IMR-90 (cell line): ENCODE measurements at regions not wholly inside any gene's neighbourhood (a gene's known extent, or its start where the extent isn't known, plus 50 kb on each side); places are given as distances from the start of the nearest gene placed in this dataset.

Experiments used
- ATAC-seq: fragments of 200-7000 bp; cut with Tn5 transposase; 2 replicates; pipeline ENCODE4 v1.9.1; 2020; ENCODE audit warnings: low read depth, mild to moderate bottlenecking, moderate library complexity
- BruUV-seq: library from RNA; stranded (reverse); fragments of 400-500 nt; replicated peaks from 2 replicates; lab custom pipeline; 2021; lab: Mats Ljungman, UMichigan
- CTCF ChIA-PET: fragments of 300-600 bp; formaldehyde crosslinking; extraction: SDS; loops from one replicate; lab custom pipeline; 2021; ENCODE audit warnings: antibody characterized with exemption; lab: Yijun Ruan, JAX
- POLR2A ChIA-PET: fragments of 300-600 bp; sonication (Branson Sonifier 250); formaldehyde crosslinking; loops from one replicate; lab custom pipeline; 2022; ENCODE audit warnings: antibody characterized with exemption; ENCODE audit not compliant: unreplicated experiment; lab: Charles Lee
- DNase-seq: peaks from one replicate; pipeline ENCODE4 v3.0.0; 2013
- H2AFZ ChIP-seq: replicated peaks from 2 replicates; pipeline ENCODE3; 2013; ENCODE audit warnings: low read length, mild to moderate bottlenecking; ENCODE audit not compliant: poor library complexity
- H2AK5ac ChIP-seq: 2 replicates; pipeline ENCODE4 v1.6.1; 2013; ENCODE audit warnings: low read depth, low read length, inconsistent platforms
- H2AK9ac ChIP-seq: replicated peaks from 2 replicates; pipeline ENCODE3; 2013; ENCODE audit warnings: mild to moderate bottlenecking, low read depth, low read length, moderate library complexity; ENCODE audit not compliant: poor library complexity
- H2BK120ac ChIP-seq: 2 replicates; pipeline ENCODE4 v1.6.1; 2013; ENCODE audit warnings: low read depth, low read length, inconsistent platforms
- H2BK15ac ChIP-seq: 3 replicates; pipeline ENCODE4 v1.6.1; 2013; ENCODE audit warnings: low read depth, low read length, inconsistent platforms
- H2BK20ac ChIP-seq: 2 replicates; pipeline ENCODE4 v1.6.1; 2013; ENCODE audit warnings: low read depth, mild to moderate bottlenecking, inconsistent platforms, low read length, moderate library complexity
- H2BK5ac ChIP-seq: 2 replicates; pipeline ENCODE4 v1.6.1; 2013; ENCODE audit warnings: mild to moderate bottlenecking, low read depth, low read length, inconsistent platforms; ENCODE audit not compliant: poor library complexity, severe bottlenecking
- H3K14ac ChIP-seq: replicated peaks from 2 replicates; pipeline ENCODE4 v1.6.1; 2013; ENCODE audit warnings: low read depth, low read length, inconsistent platforms
- H3K18ac ChIP-seq: 2 replicates; pipeline ENCODE4 v1.6.1; 2013; ENCODE audit warnings: low read depth, low read length, control low read depth
- H3K23ac ChIP-seq: 2 replicates; pipeline ENCODE4 v1.6.1; 2013; ENCODE audit warnings: low read depth, low read length, inconsistent platforms
- H3K27ac ChIP-seq: 2 replicates; pipeline ENCODE4 v1.5.1; 2013; ENCODE audit warnings: mild to moderate bottlenecking, control low read depth, low read length; ENCODE audit not compliant: insufficient read depth
- H3K27me3 ChIP-seq: 2 replicates; pipeline ENCODE4 v1.6.1; 2013; ENCODE audit warnings: low read length; ENCODE audit not compliant: control insufficient read depth, insufficient read depth
- H3K36me3 ChIP-seq: 2 replicates; pipeline ENCODE4 v1.6.1; 2013; ENCODE audit warnings: low read length, mixed read lengths; ENCODE audit not compliant: control insufficient read depth, insufficient read depth
- H3K4ac ChIP-seq: 2 replicates; pipeline ENCODE4 v1.6.1; 2013; ENCODE audit warnings: low read depth, low read length, inconsistent platforms
- H3K4me1 ChIP-seq: 2 replicates; pipeline ENCODE4 v1.6.1; 2013; ENCODE audit warnings: low read length, mixed read lengths; ENCODE audit not compliant: control insufficient read depth, insufficient read depth
- H3K4me2 ChIP-seq: 2 replicates; pipeline ENCODE4 v1.6.1; 2013; ENCODE audit warnings: low read depth, mild to moderate bottlenecking, control low read depth, low read length, moderate library complexity
- H3K4me3 ChIP-seq: 2 replicates; pipeline ENCODE4 v1.5.1; 2013; ENCODE audit warnings: low read depth, mild to moderate bottlenecking, control low read depth, low read length, moderate library complexity; ENCODE audit not compliant: insufficient read depth
- H3K56ac ChIP-seq: 2 replicates; pipeline ENCODE4 v1.6.1; 2013; ENCODE audit warnings: low read length, inconsistent platforms; ENCODE audit not compliant: insufficient read depth; ENCODE audit errors: extremely low read depth
- H3K79me1 ChIP-seq, 2 experiments: 2 replicates each; pipeline ENCODE4 v1.6.1; 2013; ENCODE audit warnings: low read length in 2 of 2, inconsistent platforms in 1 of 2, low read depth in 1 of 2
- H3K9ac ChIP-seq: 2 replicates; pipeline ENCODE4 v1.6.1; 2013; ENCODE audit warnings: low read depth, low read length, control low read depth
- H3K9me1 ChIP-seq: 2 replicates; pipeline ENCODE4 v1.6.1; 2013; ENCODE audit warnings: low read length, inconsistent platforms; ENCODE audit not compliant: insufficient read depth
- H3K9me3 ChIP-seq: 2 replicates; pipeline ENCODE4 v1.6.1; 2013; ENCODE audit warnings: low read length; ENCODE audit not compliant: control insufficient read depth, insufficient read depth
- H4K20me1 ChIP-seq: 2 replicates; pipeline ENCODE4 v1.6.1; 2013; ENCODE audit warnings: low read length, inconsistent platforms; ENCODE audit not compliant: insufficient read depth
- H4K5ac ChIP-seq: 2 replicates; pipeline ENCODE4 v1.6.1; 2013; ENCODE audit warnings: mild to moderate bottlenecking, low read depth, low read length, control low read depth
- H4K8ac ChIP-seq, 2 experiments: 2 replicates each; pipeline ENCODE4 v1.6.1; 2013; ENCODE audit warnings: low read depth in 2 of 2, low read length in 2 of 2, control low read depth in 1 of 2, inconsistent platforms in 1 of 2
- H4K91ac ChIP-seq: 2 replicates; pipeline ENCODE4 v1.6.1; 2013; ENCODE audit warnings: low read depth, low read length, inconsistent platforms; ENCODE audit not compliant: insufficient read depth
- MAFK ChIP-seq: IDR thresholded peaks from 2 replicates; pipeline ENCODE4 v1.6.1; 2012; ENCODE audit warnings: low read depth, low read length, improper control_type of control experiment
- MXI1 ChIP-seq: IDR thresholded peaks from 2 replicates; pipeline ENCODE4 v1.6.1; 2012; ENCODE audit warnings: low read depth, mild to moderate bottlenecking, low read length, moderate library complexity, borderline replicate concordance
- NFE2L2 ChIP-seq: fragments of 150-350 bp; IDR thresholded peaks from 2 replicates; pipeline ENCODE4 v1.6.1; 2016; ENCODE audit warnings: low read depth, mild to moderate bottlenecking, low read length
- RCOR1 ChIP-seq: IDR thresholded peaks from 2 replicates; pipeline ENCODE4 v1.6.1; 2012; ENCODE audit warnings: mild to moderate bottlenecking, low read length, improper control_type of control experiment; ENCODE audit not compliant: insufficient replicate concordance
- RFX5 ChIP-seq: IDR thresholded peaks from 2 replicates; pipeline ENCODE4 v1.8.0; 2012; ENCODE audit warnings: low read depth, mild to moderate bottlenecking, low read length, moderate library complexity
- dilution Hi-C: fragments of 300-500 bp; cut with HindIII; formaldehyde crosslinking; loops from one replicate; pipeline ENCODE4 v1.14.3; 2018; ENCODE audit warnings: low sequenced_read_pairs; ENCODE audit not compliant: unreplicated experiment
- in situ Hi-C: fragments of 300-500 bp; cut with MboI; formaldehyde crosslinking; loops from 3 replicates; pipeline ENCODE4 v1.14.3; 2019; ENCODE audit warnings: low sequenced_read_pairs, inconsistent platforms, mixed read lengths
- intact Hi-C: fragments of 100-400 bp; cut with micrococcal nuclease; formaldehyde crosslinking; loops from 2 replicates; pipeline ENCODE4 v1.10.0; 2022

DNA sequence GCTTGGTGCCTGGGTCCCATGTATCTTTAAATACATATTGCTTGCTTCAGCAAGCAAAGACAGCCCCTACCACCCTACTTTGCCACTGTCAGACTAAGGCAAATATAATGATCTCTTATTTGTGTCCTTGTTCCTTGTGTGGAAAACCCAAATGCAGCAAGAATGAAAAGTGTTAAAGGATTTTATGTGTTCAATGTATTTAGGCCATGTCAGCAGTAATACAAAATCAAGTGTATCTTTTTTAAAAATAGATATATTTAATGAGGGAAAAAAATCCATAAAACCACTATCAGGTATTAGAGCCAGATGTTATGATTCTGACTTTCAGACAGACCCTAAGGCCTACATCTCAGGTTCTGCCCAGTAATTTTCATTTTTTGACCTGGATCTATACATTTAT lies 374.5 kb downstream of the SEC14L1 start:
- in situ Hi-C loops (no loop called here), dilution Hi-C loops (no loop called here), intact Hi-C loops (no loop called here)
- Histone ChIP-seq H2AK5ac (no peak overlapping the region), H3K27ac (no peak overlapping the region), H3K79me1 (no peaks in the 10 kb centered on the region), H3K4me3 (no peak overlapping the region), H3K4ac (no peak overlapping the region), H2BK15ac (no peak overlapping the region), H3K27me3 (no peaks in the 10 kb centered on the region; the same call in 1 of the 2 replicates), H3K4me1 (no peaks in the 10 kb centered on the region), H3K23ac (no peak overlapping the region), H3K9me1 (no peaks in the 10 kb centered on the region), H3K9me3 (peaks cover 9% of the 10 kb centered on the region), H2AK9ac (no peak overlapping the region), H3K9ac (no peak overlapping the region), H3K14ac (no peak overlapping the region), H4K8ac (no peak overlapping the region), H4K20me1 (no peaks in the 10 kb centered on the region), H3K56ac (no peak overlapping the region), H3K4me2 (no peak overlapping the region), H2BK20ac (no peak overlapping the region), H3K18ac (no peak overlapping the region), H2BK5ac (no peak overlapping the region), H4K5ac (no peak overlapping the region), H3K36me3 (no peaks in the 10 kb centered on the region), H4K91ac (no peak overlapping the region), H2AFZ (no peak overlapping the region), H2BK120ac (no peak overlapping the region)
- no peak for DNase-seq
- no TSS peak for BruUV-seq
- ATAC-seq, result no peak
- POLR2A ChIA-PET, result no interaction called here
- CTCF ChIA-PET, result no interaction called here
- no peak for TF ChIP-seq MXI1
- TF ChIP-seq RCOR1, result no peak
- TF ChIP-seq MAFK, result peak; percentile 61
- no peak for TF ChIP-seq RFX5
- TF ChIP-seq NFE2L2, result no peak
